OCI-LY1 (cell line): ENCODE measurements at regions not wholly inside any gene's neighbourhood (a gene's known extent, or its start where the extent isn't known, plus 50 kb on each side); places are given as distances from the start of the nearest gene placed in this dataset.

ENCODE experiments used
- H2AFZ ChIP-seq: fragments of 200-600 bp; sonication (generic), shearing (Covaris generic); 2 replicates; pipeline ENCODE4 v1.6.0; 2014; ENCODE audit warnings: antibody characterized with exemption, mild to moderate bottlenecking, low read length
- H3F3A ChIP-seq: fragments of 200-600 bp; sonication (generic), shearing (Covaris generic); 2 replicates; pipeline ENCODE4 v1.6.0; 2014; ENCODE audit warnings: mild to moderate bottlenecking, antibody characterized with exemption, low read length, moderate library complexity; ENCODE audit not compliant: insufficient read depth
- H3K27ac ChIP-seq: fragments of 200-600 bp; sonication (generic); 2 replicates; pipeline ENCODE4 v1.5.1; 2014; ENCODE audit warnings: low read length, mixed run types, mild to moderate bottlenecking, low read depth; ENCODE audit not compliant: poor library complexity, severe bottlenecking
- H3K27me3 ChIP-seq: fragments of 200-600 bp; sonication (generic); 2 replicates; pipeline ENCODE4 v1.6.0; 2014; ENCODE audit warnings: antibody characterized with exemption, mild to moderate bottlenecking, low read length, moderate library complexity; ENCODE audit not compliant: insufficient read depth
- H3K36me3 ChIP-seq: fragments of 200-600 bp; sonication (generic); 2 replicates; pipeline ENCODE4 v1.6.1; 2014; ENCODE audit warnings: mild to moderate bottlenecking, antibody characterized with exemption, low read length, moderate library complexity, mixed read lengths; ENCODE audit not compliant: insufficient read depth
- H3K4me1 ChIP-seq: fragments of 200-600 bp; sonication (generic); 2 replicates; pipeline ENCODE4 v1.5.1; 2014; ENCODE audit warnings: mild to moderate bottlenecking, low read length, moderate library complexity; ENCODE audit not compliant: insufficient read depth, severe bottlenecking
- H3K4me2 ChIP-seq: fragments of 200-600 bp; sonication (generic), shearing (Covaris generic); 2 replicates; pipeline ENCODE4 v1.6.1; 2014; ENCODE audit warnings: low read length
- H3K4me3 ChIP-seq: fragments of 200-600 bp; sonication (generic); 2 replicates; pipeline ENCODE4 v1.5.1; 2014; ENCODE audit warnings: low read length, low read depth, mild to moderate bottlenecking, mixed read lengths; ENCODE audit not compliant: poor library complexity, severe bottlenecking
- H3K79me2 ChIP-seq: fragments of 200-600 bp; shearing (Covaris generic); 2 replicates; pipeline ENCODE4 v1.6.1; 2016; ENCODE audit warnings: mixed run types, low read length, mixed read lengths; ENCODE audit not compliant: insufficient read depth
- H3K9ac ChIP-seq: fragments of 200-600 bp; sonication (generic), shearing (Covaris generic); 2 replicates; pipeline ENCODE4 v1.6.1; 2014; ENCODE audit warnings: mild to moderate bottlenecking, low read length, mixed read lengths
- H3K9me2 ChIP-seq: fragments of 200-600 bp; sonication (generic), shearing (Covaris generic); 2 replicates; pipeline ENCODE4 v1.6.1; 2014; ENCODE audit warnings: low read depth, mild to moderate bottlenecking, low read length, mixed read lengths
- H3K9me3 ChIP-seq: fragments of 200-600 bp; shearing (Covaris generic); 2 replicates; pipeline ENCODE4 v1.6.1; 2014; ENCODE audit warnings: low read length, mixed read lengths
- H4K20me1 ChIP-seq: fragments of 200-600 bp; sonication (generic), shearing (Covaris generic); 2 replicates; pipeline ENCODE4 v1.6.0; 2016; ENCODE audit warnings: mild to moderate bottlenecking, low read length; ENCODE audit not compliant: insufficient read depth
- EZH2 ChIP-seq: fragments of 200-600 bp; sonication (generic), shearing (Covaris generic); IDR thresholded peaks from 2 replicates; pipeline ENCODE4 v1.8.0; 2017; ENCODE audit warnings: borderline replicate concordance, mixed run types, mild to moderate bottlenecking, antibody characterized with exemption, low read length, moderate library complexity, mixed read lengths
- TF ChIP-seq, protein P1 (sequence below): fragments of 200-600 bp; sonication (generic), shearing (Covaris generic); IDR thresholded peaks from 2 replicates; pipeline ENCODE4 v1.5.1; 2017; ENCODE audit warnings: mild to moderate bottlenecking, antibody characterized with exemption, low read length, moderate library complexity, mixed read lengths

DNA sequence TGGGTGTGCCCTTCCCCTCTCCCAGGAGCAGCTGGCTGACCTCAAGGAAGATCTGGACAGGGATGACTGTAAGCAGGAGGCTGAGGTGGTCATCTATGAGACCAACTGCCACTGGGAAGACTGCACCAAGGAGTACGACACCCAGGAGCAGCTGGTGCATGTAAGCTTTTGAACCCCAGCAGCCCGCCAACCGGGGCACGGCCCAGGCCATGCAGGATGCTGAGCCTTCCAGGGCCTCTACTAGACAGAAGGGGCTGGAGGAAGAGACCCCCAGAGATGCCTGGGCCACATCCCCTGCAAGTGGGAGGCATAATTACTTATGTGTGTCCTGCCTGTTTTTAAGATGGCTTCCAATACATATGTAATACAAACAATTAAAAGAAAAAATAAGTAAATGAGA lies 239.3 kb downstream of the GLI2 start:
- Histone ChIP-seq H3K4me1 (no peaks in the 10 kb centered on the region), H4K20me1 (no peaks in the 10 kb centered on the region), H3K4me2 (no peak overlapping the region), H2AFZ (no peak overlapping the region), H3K36me3 (no peaks in the 10 kb centered on the region), H3K79me2 (no peaks in the 10 kb centered on the region), H3F3A (no peaks in the 10 kb centered on the region), H3K4me3 (no peak overlapping the region), H3K9me3 (no peaks in the 10 kb centered on the region), H3K9me2 (no peaks in the 10 kb centered on the region), H3K9ac (no peak overlapping the region), H3K27me3 (no peaks in the 10 kb centered on the region), H3K27ac (no peak overlapping the region)
- TF ChIP-seq, protein P1, sequence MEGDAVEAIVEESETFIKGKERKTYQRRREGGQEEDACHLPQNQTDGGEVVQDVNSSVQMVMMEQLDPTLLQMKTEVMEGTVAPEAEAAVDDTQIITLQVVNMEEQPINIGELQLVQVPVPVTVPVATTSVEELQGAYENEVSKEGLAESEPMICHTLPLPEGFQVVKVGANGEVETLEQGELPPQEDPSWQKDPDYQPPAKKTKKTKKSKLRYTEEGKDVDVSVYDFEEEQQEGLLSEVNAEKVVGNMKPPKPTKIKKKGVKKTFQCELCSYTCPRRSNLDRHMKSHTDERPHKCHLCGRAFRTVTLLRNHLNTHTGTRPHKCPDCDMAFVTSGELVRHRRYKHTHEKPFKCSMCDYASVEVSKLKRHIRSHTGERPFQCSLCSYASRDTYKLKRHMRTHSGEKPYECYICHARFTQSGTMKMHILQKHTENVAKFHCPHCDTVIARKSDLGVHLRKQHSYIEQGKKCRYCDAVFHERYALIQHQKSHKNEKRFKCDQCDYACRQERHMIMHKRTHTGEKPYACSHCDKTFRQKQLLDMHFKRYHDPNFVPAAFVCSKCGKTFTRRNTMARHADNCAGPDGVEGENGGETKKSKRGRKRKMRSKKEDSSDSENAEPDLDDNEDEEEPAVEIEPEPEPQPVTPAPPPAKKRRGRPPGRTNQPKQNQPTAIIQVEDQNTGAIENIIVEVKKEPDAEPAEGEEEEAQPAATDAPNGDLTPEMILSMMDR: no peak
- no peak for TF ChIP-seq EZH2

GRCh38 chr2:120976501-120977307 lies 241.0 kb downstream of the GLI2 start:
- H3K27ac ChIP-seq: no peak overlapping the region
- H3K4me2 ChIP-seq: no peak overlapping the region
- no peaks in the 10 kb centered on the region for H3K4me1 ChIP-seq
- H3K9me2 ChIP-seq: no peaks in the 10 kb centered on the region
- H4K20me1 ChIP-seq: no peaks in the 10 kb centered on the region
- H3K9me3 ChIP-seq: no peaks in the 10 kb centered on the region
- no peak overlapping the region for H3K9ac ChIP-seq
- no peak overlapping the region for H3K4me3 ChIP-seq
- no peaks in the 10 kb centered on the region for H3F3A ChIP-seq
- no peaks in the 10 kb centered on the region for H3K79me2 ChIP-seq
- TF ChIP-seq, protein P1: no peak
- no peak for TF ChIP-seq EZH2
- no peak overlapping the region for H2AFZ ChIP-seq
- no peaks in the 10 kb centered on the region for H3K27me3 ChIP-seq
- no peaks in the 10 kb centered on the region for H3K36me3 ChIP-seq

- Histone ChIP-seq H3K36me3 (no peaks in the 10 kb centered on the region), H2AFZ (no peak overlapping the region), H3K27me3 (no peaks in the 10 kb centered on the region), H4K20me1 (no peaks in the 10 kb centered on the region), H3K9me3 (no peaks in the 10 kb centered on the region), H3F3A (no peaks in the 10 kb centered on the region), H3K4me2 (no peak overlapping the region), H3K9me2 (no peaks in the 10 kb centered on the region), H3K79me2 (no peaks in the 10 kb centered on the region), H3K27ac (no peak overlapping the region), H3K9ac (no peak overlapping the region), H3K4me3 (no peak overlapping the region), H3K4me1 (no peaks in the 10 kb centered on the region)
- TF ChIP-seq, protein P1: no peak
- no peak for TF ChIP-seq EZH2
Observed at GRCh38 chr2:120977582-120978358, 242.1 kb downstream of the GLI2 start.
